ENCODE measurements at regions not wholly inside any gene's neighbourhood (a gene's known extent, or its start where the extent isn't known, plus 50 kb on each side); places are given as distances from the start of the nearest gene placed in this dataset.

DNA sequence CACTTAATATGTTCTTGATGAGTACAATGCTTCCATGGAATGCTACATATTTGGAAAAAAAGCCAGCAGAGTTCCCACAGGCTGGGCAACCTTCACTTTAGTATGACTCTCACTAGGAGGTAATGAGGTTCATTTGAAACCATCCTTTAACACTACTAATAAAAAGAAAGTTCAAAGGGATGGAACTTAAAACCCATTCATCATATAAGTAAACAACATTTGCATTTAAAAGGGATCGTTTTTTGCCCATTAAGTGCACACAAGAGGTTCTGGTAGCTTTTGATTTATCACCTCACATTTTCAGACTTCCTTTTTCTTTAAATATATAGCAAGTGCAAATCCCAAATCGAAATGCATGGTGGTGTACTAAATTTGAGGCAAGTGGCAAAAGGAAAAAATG is 270.8 kb upstream of the DCC start:
- Histone ChIP-seq H4K20me1 (ENCODE audit: control insufficient read depth, extremely low read depth, insufficient read depth, low read length) (no peaks in the 10 kb centered on the region), H3K79me2 (ENCODE audit: control insufficient read depth, insufficient read depth, low read length) (no peaks in the 10 kb centered on the region), H3K4me1 (ENCODE audit: control insufficient read depth, extremely low read depth, insufficient read depth, low read length) (no peaks in the 10 kb centered on the region), H3K27me3 (ENCODE audit: control insufficient read depth, insufficient read depth, low read length) (no peaks in the 10 kb centered on the region), H3K27ac (ENCODE audit: insufficient read depth, low read length) (no peak overlapping the region), H3K4me3 (replicated peaks in 1 of 4; ENCODE audit: control extremely low read depth in 1 of 4, insufficient read depth in 1 of 4, low read depth in 3 of 4, low read length in 4 of 4) (no peak overlapping the region), H3K4me2 (ENCODE audit: extremely low read depth, insufficient read depth, low read length) (no peak overlapping the region), H3K9ac (ENCODE audit: insufficient read depth, low read length) (no peak overlapping the region), H2AFZ (ENCODE audit: low read length) (no peak overlapping the region), H3K9me3 (ENCODE audit: control insufficient read depth, insufficient read depth, low read depth, low read length) (no peaks in the 10 kb centered on the region), H3K36me3 (ENCODE audit: control insufficient read depth, insufficient read depth, low read length) (no peaks in the 10 kb centered on the region)
- TF ChIP-seq EZH2 (IDR thresholded peaks at IDR 0.05; ENCODE audit: low read length, missing control alignments), result no peak
- TF ChIP-seq, protein P1, sequence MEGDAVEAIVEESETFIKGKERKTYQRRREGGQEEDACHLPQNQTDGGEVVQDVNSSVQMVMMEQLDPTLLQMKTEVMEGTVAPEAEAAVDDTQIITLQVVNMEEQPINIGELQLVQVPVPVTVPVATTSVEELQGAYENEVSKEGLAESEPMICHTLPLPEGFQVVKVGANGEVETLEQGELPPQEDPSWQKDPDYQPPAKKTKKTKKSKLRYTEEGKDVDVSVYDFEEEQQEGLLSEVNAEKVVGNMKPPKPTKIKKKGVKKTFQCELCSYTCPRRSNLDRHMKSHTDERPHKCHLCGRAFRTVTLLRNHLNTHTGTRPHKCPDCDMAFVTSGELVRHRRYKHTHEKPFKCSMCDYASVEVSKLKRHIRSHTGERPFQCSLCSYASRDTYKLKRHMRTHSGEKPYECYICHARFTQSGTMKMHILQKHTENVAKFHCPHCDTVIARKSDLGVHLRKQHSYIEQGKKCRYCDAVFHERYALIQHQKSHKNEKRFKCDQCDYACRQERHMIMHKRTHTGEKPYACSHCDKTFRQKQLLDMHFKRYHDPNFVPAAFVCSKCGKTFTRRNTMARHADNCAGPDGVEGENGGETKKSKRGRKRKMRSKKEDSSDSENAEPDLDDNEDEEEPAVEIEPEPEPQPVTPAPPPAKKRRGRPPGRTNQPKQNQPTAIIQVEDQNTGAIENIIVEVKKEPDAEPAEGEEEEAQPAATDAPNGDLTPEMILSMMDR (conservative IDR thresholded peaks at IDR 0.05 in 1 of 2, IDR thresholded peaks at IDR 0.05 in 1 of 2; ENCODE audit: low read depth in 1 of 2, low read length in 2 of 2), result no peak
- no peak for DNase-seq (ENCODE audit: low read depth in 2 of 2)

DNA sequence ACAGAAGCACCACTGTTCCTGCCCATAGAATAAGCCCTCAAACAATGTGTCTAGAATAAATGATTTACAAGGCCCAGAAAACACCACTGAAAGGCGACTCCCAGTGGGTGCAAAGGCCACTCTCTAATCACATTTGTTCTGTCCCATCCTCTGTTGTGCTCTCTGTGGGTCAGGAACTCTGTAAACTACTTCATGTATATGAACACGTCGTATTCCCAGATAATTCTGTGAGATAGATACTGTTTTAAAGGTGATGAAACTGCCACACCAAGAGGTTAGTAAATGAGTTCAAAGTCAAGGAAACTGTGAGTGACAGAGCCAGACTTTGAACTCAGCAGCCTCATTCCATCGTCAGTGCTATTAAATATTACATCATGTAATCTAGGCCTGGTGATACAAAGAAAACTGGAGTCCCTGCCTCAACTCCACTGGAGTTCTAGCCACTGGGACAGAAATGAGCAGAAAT is 269.7 kb upstream of the DCC start:
- TF ChIP-seq, protein P1 (conservative IDR thresholded peaks at IDR 0.05 in 1 of 2, IDR thresholded peaks at IDR 0.05 in 1 of 2; ENCODE audit: low read depth in 1 of 2, low read length in 2 of 2), result no peak
- no peaks in the 10 kb centered on the region for H3K4me1 ChIP-seq (ENCODE audit: control insufficient read depth, extremely low read depth, insufficient read depth, low read length)
- DNase-seq (ENCODE audit: low read depth in 2 of 2), result no peak
- no peak overlapping the region for H3K9ac ChIP-seq (ENCODE audit: insufficient read depth, low read length)
- no peaks in the 10 kb centered on the region for H4K20me1 ChIP-seq (ENCODE audit: control insufficient read depth, extremely low read depth, insufficient read depth, low read length)
- H3K79me2 ChIP-seq (ENCODE audit: control insufficient read depth, insufficient read depth, low read length), result no peaks in the 10 kb centered on the region
- H3K27ac ChIP-seq (ENCODE audit: insufficient read depth, low read length), result no peak overlapping the region
- H2AFZ ChIP-seq (ENCODE audit: low read length), result no peak overlapping the region
- H3K36me3 ChIP-seq (ENCODE audit: control insufficient read depth, insufficient read depth, low read length), result no peaks in the 10 kb centered on the region
- H3K27me3 ChIP-seq (ENCODE audit: control insufficient read depth, insufficient read depth, low read length), result no peaks in the 10 kb centered on the region
- H3K4me3 ChIP-seq (replicated peaks in 1 of 4; ENCODE audit: control extremely low read depth in 1 of 4, insufficient read depth in 1 of 4, low read depth in 3 of 4, low read length in 4 of 4), result no peak overlapping the region
- no peaks in the 10 kb centered on the region for H3K9me3 ChIP-seq (ENCODE audit: control insufficient read depth, insufficient read depth, low read depth, low read length)
- H3K4me2 ChIP-seq (ENCODE audit: extremely low read depth, insufficient read depth, low read length), result no peak overlapping the region

DNA sequence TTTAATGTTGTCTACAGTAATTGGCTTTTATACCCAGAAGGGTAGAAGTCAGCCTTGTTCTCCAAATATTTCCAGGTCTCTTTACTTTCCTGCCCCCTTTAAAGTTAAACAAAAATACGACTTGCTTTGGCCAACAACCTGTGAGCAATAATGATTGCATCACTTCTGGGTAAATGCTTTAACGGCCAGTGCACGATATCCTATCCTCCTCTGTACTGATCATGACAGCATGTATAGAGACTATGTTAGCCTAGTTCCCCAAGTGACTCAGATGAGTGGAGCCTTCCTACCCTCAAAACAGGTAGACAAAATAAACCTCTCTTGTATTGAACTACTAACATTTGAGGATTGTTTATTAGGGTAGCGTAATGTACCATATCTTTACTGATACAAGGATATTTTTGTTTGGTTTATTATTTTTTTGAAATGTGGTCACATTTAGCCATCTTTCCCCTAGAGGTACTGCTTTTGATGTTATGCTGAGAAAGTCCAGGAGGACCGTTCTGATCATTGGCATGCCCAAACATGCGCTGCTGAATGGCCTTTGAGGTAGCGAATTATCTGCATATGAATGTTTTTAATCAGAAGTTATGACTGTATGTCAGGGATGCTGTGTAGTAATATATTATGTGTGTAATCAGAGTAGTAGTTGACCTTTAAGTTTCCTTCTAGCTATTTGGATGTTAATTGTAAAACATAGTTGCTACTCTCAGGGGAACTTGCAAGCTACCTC is 262.6 kb upstream of the DCC start:
- no peaks in the 10 kb centered on the region for H4K20me1 ChIP-seq (ENCODE audit: control insufficient read depth, extremely low read depth, insufficient read depth, low read length)
- H2AFZ ChIP-seq (ENCODE audit: low read length), result no peak overlapping the region
- H3K4me2 ChIP-seq (ENCODE audit: extremely low read depth, insufficient read depth, low read length), result no peak overlapping the region
- TF ChIP-seq EZH2 (IDR thresholded peaks at IDR 0.05; ENCODE audit: low read length, missing control alignments), result no peak
- TF ChIP-seq, protein P1 (conservative IDR thresholded peaks at IDR 0.05 in 1 of 2, IDR thresholded peaks at IDR 0.05 in 1 of 2; ENCODE audit: low read depth in 1 of 2, low read length in 2 of 2), result no peak
- H3K36me3 ChIP-seq (ENCODE audit: control insufficient read depth, insufficient read depth, low read length), result no peaks in the 10 kb centered on the region
- no peaks in the 10 kb centered on the region for H3K4me1 ChIP-seq (ENCODE audit: control insufficient read depth, extremely low read depth, insufficient read depth, low read length)
- no peaks in the 10 kb centered on the region for H3K79me2 ChIP-seq (ENCODE audit: control insufficient read depth, insufficient read depth, low read length)
- no peak for DNase-seq (ENCODE audit: low read depth in 2 of 2)
- no peak overlapping the region for H3K27ac ChIP-seq (ENCODE audit: insufficient read depth, low read length)
- H3K27me3 ChIP-seq (ENCODE audit: control insufficient read depth, insufficient read depth, low read length), result no peaks in the 10 kb centered on the region
- H3K4me3 ChIP-seq (replicated peaks in 1 of 4; ENCODE audit: control extremely low read depth in 1 of 4, insufficient read depth in 1 of 4, low read depth in 3 of 4, low read length in 4 of 4), result no peak overlapping the region
- no peaks in the 10 kb centered on the region for H3K9me3 ChIP-seq (ENCODE audit: control insufficient read depth, insufficient read depth, low read depth, low read length)
- no peak overlapping the region for H3K9ac ChIP-seq (ENCODE audit: insufficient read depth, low read length)

Measured in fibroblast of lung (primary cell).